PC-9 (cell line): ENCODE measurements at regions not wholly inside any gene's neighbourhood (a gene's known extent, or its start where the extent isn't known, plus 50 kb on each side); places are given as distances from the start of the nearest gene placed in this dataset.
"Not testable (repeated sequence)": the region's sequence is repeated elsewhere in the genome, so short reads cannot be mapped to it uniquely, and the experiment has no call there.

Source experiments
- BruUV-seq: library from RNA; stranded (reverse); fragments of 400-500 nt; replicated peaks from 2 replicates; lab custom pipeline; 2021; lab: Mats Ljungman, UMichigan
- CTCF ChIA-PET: fragments of 300-600 bp; sonication (Branson Sonifier 250); formaldehyde crosslinking; loops from one replicate; lab custom pipeline; 2022; ENCODE audit warnings: antibody characterized with exemption; lab: Charles Lee
- POLR2A ChIA-PET: fragments of 300-600 bp; sonication (Branson Sonifier 250); formaldehyde crosslinking; loops from one replicate; lab custom pipeline; 2022; ENCODE audit warnings: antibody characterized with exemption; ENCODE audit not compliant: unreplicated experiment; lab: Charles Lee
- DNase-seq, 2 experiments: peaks; one replicate each; pipeline versions ENCODE4 v3.0.0 to v3.0.0-alpha.2; 2015 to 2022; ENCODE audit warnings: mixed read lengths in 1 of 2
- H2AFZ ChIP-seq: fragments of 200-600 bp; sonication (generic); 2 replicates; pipeline ENCODE4 v1.8.1; 2017; ENCODE audit warnings: antibody characterized with exemption
- H3F3A ChIP-seq: fragments of 200-600 bp; sonication (generic); 2 replicates; pipeline ENCODE4 v1.8.1; 2017; ENCODE audit warnings: antibody characterized with exemption, mild to moderate bottlenecking, low read depth; ENCODE audit not compliant: insufficient read depth
- H3K27ac ChIP-seq: fragments of 200-600 bp; sonication (generic); 2 replicates; pipeline ENCODE4 v1.6.1; 2016; ENCODE audit warnings: mixed run types
- H3K27me3 ChIP-seq: fragments of 200-600 bp; sonication (generic); 2 replicates; pipeline ENCODE4 v1.6.1; 2016; ENCODE audit warnings: low read depth, mixed run types; ENCODE audit not compliant: insufficient read depth
- H3K36me3 ChIP-seq: fragments of 200-600 bp; sonication (generic); 2 replicates; pipeline ENCODE4 v1.6.1; 2016; ENCODE audit warnings: low read depth, mixed run types
- H3K4me1 ChIP-seq: fragments of 200-600 bp; sonication (generic); replicated peaks from 2 replicates; pipeline ENCODE4 v1.6.1; 2016; ENCODE audit warnings: mixed run types; ENCODE audit not compliant: insufficient read depth
- H3K4me2 ChIP-seq: fragments of 200-600 bp; sonication (generic); 2 replicates; pipeline ENCODE4 v1.6.1; 2017; ENCODE audit warnings: mixed run types
- H3K4me3 ChIP-seq: fragments of 200-600 bp; sonication (generic); 2 replicates; pipeline ENCODE4 v1.6.1; 2016; ENCODE audit warnings: mixed run types
- H3K79me2 ChIP-seq: fragments of 200-600 bp; sonication (generic); 2 replicates; pipeline ENCODE4 v1.6.1; 2017; ENCODE audit warnings: low read depth, mixed run types
- H3K9me2 ChIP-seq: fragments of 200-600 bp; sonication (generic); 2 replicates; pipeline ENCODE4 v1.8.1; 2017; ENCODE audit warnings: mild to moderate bottlenecking; ENCODE audit not compliant: insufficient read depth
- H3K9me3 ChIP-seq: fragments of 200-600 bp; sonication (generic); 2 replicates; pipeline ENCODE4 v1.8.1; 2016; ENCODE audit warnings: low read depth; ENCODE audit not compliant: insufficient read depth
- H4K20me1 ChIP-seq: fragments of 200-600 bp; sonication (generic); 2 replicates; pipeline ENCODE4 v1.8.1; 2017; ENCODE audit not compliant: insufficient read depth
- EZH2 ChIP-seq: fragments of 200-600 bp; sonication (generic); IDR thresholded peaks from 2 replicates; pipeline ENCODE4 v1.8.0; 2017; ENCODE audit warnings: antibody characterized with exemption, low read depth
- intact Hi-C: fragments of 100-400 bp; cut with micrococcal nuclease; formaldehyde crosslinking; loops from one replicate; pipeline ENCODE4 v1.10.0; 2022; ENCODE audit not compliant: unreplicated experiment
- TF ChIP-seq, protein P1 (sequence below): fragments of 200-600 bp; sonication (generic); conservative IDR thresholded peaks from 2 replicates; pipeline ENCODE4 v1.6.1; 2017; ENCODE audit warnings: mixed run types, antibody characterized with exemption, mild to moderate bottlenecking, moderate library complexity

DNA sequence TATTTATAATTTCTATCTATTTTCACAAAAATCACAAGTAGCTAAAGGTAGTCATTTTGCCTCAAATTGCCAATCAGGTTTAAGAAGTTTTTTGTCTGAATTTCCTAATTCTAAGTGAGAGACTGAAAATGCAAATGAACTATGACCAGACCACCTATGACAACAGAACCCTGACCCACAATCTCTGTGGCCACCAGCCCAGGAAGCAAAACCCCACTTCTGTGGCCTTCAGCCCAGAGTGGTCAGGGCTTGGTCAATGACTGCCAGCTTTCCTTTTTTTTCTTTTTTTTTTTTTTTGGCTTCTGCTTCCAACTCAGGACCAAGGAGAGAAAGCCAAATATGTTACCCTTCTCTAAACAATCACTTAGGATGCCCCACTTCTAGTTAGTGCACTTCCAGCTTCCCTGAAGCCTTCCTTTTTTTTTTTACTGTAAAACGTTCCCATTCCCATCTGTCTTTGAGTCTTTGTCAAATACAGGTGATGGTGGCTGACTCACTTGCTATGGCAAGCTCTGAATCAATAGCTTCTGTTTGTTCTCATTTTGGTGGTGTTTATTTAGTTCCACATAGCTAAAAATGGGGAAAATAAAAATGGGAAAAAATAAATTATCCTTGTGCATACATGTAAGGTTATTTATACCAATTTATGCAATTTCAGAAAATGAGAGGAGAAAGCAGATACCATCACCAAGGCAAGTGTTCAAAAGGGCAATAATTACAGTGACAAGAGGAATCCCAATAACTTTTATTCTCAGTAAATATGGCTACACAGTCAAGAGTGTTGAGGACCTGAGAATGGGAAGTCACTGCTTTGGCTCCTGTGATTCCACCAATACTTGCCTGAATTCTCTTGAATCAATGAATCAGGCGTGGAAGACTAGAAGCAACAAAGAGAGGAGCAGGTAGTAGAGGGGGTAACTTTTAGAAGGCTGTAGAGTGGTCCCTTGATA is 170.3 kb upstream of the PDE7B start:
- no TSS peak for BruUV-seq
- Histone ChIP-seq H3K79me2 (no peaks in the 10 kb centered on the region), H3F3A (no peaks in the 10 kb centered on the region), H3K9me2 (no peaks in the 10 kb centered on the region), H2AFZ (no peak overlapping the region), H3K4me1 (peaks cover 8% of the 10 kb centered on the region; the same call in 1 of the 2 replicates), H3K4me2 (no peak overlapping the region), H3K9me3 (no peaks in the 10 kb centered on the region), H3K4me3 (no peak overlapping the region), H3K27ac (no peak overlapping the region), H3K36me3 (no peaks in the 10 kb centered on the region), H3K27me3 (no peaks in the 10 kb centered on the region), H4K20me1 (no peaks in the 10 kb centered on the region)
- TF ChIP-seq EZH2, result no peak
- POLR2A ChIA-PET, result no interaction called here
- DNase-seq, result no peak
- CTCF ChIA-PET, result no interaction called here
- intact Hi-C loops, result no loop called here

DNA sequence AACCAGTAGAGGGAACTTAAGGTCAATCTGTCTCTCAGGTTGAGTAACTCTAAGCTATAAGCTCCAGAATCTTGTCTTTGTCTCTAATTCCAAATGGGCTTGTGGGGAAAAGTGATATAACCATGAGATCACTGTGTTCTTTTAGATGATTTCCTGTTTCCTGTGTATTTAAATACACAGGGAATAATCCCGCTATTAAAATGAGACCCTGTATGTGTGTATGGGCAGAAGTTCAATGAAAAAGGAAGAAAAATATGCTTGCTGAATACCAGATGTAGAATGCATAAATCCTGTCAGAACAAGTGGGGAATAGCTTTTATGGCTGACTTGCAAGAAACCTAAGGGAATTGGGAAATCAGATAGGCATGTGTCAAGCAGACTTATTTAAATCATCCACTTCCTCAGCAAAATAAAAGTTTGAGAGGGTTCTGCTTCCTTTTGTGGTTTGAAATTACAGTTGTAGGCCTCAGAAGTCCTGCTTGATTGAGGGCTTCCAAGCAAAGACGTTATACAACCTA is 164.7 kb upstream of the PDE7B start:
- H3F3A ChIP-seq, result no peaks in the 10 kb centered on the region
- H2AFZ ChIP-seq, result no peak overlapping the region; the same call in 1 of the 2 replicates
- H3K27me3 ChIP-seq, result no peaks in the 10 kb centered on the region
- no peak for DNase-seq
- POLR2A ChIA-PET, result no interaction called here
- H3K4me1 ChIP-seq, result no peaks in the 10 kb centered on the region
- H3K36me3 ChIP-seq, result no peaks in the 10 kb centered on the region
- H3K9me3 ChIP-seq, result no peaks in the 10 kb centered on the region
- TF ChIP-seq, protein P1, sequence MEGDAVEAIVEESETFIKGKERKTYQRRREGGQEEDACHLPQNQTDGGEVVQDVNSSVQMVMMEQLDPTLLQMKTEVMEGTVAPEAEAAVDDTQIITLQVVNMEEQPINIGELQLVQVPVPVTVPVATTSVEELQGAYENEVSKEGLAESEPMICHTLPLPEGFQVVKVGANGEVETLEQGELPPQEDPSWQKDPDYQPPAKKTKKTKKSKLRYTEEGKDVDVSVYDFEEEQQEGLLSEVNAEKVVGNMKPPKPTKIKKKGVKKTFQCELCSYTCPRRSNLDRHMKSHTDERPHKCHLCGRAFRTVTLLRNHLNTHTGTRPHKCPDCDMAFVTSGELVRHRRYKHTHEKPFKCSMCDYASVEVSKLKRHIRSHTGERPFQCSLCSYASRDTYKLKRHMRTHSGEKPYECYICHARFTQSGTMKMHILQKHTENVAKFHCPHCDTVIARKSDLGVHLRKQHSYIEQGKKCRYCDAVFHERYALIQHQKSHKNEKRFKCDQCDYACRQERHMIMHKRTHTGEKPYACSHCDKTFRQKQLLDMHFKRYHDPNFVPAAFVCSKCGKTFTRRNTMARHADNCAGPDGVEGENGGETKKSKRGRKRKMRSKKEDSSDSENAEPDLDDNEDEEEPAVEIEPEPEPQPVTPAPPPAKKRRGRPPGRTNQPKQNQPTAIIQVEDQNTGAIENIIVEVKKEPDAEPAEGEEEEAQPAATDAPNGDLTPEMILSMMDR, result no peak
- TF ChIP-seq EZH2, result no peak
- no peaks in the 10 kb centered on the region for H3K79me2 ChIP-seq
- no peak overlapping the region for H3K4me2 ChIP-seq
- H3K4me3 ChIP-seq, result no peak overlapping the region
- H3K27ac ChIP-seq, result no peak overlapping the region
- no peaks in the 10 kb centered on the region for H4K20me1 ChIP-seq
- no peaks in the 10 kb centered on the region for H3K9me2 ChIP-seq
- intact Hi-C loops, result no loop called here
- no TSS peak for BruUV-seq
- CTCF ChIA-PET, result no interaction called here

DNA sequence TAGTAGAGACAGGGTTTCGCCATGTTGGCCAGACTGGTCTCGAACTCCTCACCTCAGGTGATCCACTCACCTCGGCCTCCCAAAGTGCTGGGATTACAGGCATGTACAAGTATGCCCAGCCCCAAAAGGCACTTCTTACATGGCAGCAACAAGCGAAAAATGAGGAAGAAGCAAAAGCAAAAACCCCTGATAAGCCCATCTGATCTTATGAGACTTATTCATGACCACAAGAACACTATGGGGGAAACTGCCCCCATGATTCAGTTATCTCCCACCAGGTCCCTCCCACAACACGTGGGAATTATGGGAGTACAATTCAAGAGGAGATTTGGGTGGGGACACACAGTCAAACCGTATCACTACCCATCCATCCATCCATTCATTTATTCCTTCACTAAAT is 163.0 kb upstream of the PDE7B start:
- H3K9me2 ChIP-seq, H3K79me2 ChIP-seq, CTCF ChIA-PET, intact Hi-C loops, H3K4me2 ChIP-seq, H3K27me3 ChIP-seq, DNase-seq, H3K27ac ChIP-seq, H4K20me1 ChIP-seq, H3K9me3 ChIP-seq, H3K4me1 ChIP-seq, H3F3A ChIP-seq, H2AFZ ChIP-seq, H3K4me3 ChIP-seq, POLR2A ChIA-PET, H3K36me3 ChIP-seq, BruUV-seq: not testable (repeated sequence)

DNA sequence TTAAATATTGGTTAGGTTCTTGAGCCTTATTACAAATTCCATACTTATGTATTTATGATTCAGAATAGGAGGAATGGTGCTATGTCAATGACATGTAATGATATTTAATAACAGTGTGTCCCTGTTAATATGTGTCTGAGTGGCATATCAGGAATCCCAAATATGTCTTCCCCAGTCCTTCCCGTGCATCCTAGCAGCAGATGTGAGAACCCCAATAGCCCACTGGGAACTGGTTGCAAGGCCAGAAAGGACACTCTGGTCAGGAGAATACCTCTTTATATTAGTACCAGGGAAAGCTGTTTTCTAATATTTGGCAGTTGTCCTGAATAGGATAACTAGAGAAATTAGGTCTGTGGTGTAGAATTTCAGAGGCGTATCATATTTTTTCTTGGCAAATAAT is 159.1 kb upstream of the PDE7B start:
- H3K79me2 ChIP-seq, result no peaks in the 10 kb centered on the region
- TF ChIP-seq EZH2, result no peak
- TF ChIP-seq, protein P1, result no peak
- intact Hi-C loops, result no loop called here
- no TSS peak for BruUV-seq
- H4K20me1 ChIP-seq, result no peaks in the 10 kb centered on the region
- no peaks in the 10 kb centered on the region for H3K9me3 ChIP-seq
- no peak overlapping the region for H3K27ac ChIP-seq
- H2AFZ ChIP-seq, result no peak overlapping the region
- H3K4me1 ChIP-seq, result no peaks in the 10 kb centered on the region
- H3K4me3 ChIP-seq, result no peak overlapping the region
- no peaks in the 10 kb centered on the region for H3K27me3 ChIP-seq
- DNase-seq, result no peak
- H3F3A ChIP-seq, result no peaks in the 10 kb centered on the region
- no peaks in the 10 kb centered on the region for H3K36me3 ChIP-seq
- POLR2A ChIA-PET, result no interaction called here
- H3K9me2 ChIP-seq, result no peaks in the 10 kb centered on the region
- CTCF ChIA-PET, result no interaction called here
- no peak overlapping the region for H3K4me2 ChIP-seq
